GM19023 (cell line): ENCODE measurements at regions not wholly inside any gene's neighbourhood (a gene's known extent, or its start where the extent isn't known, plus 50 kb on each side); places are given as distances from the start of the nearest gene placed in this dataset.
A peak's percentile ranks its signal among the peaks of the same experiment; 100 is the strongest.
"Not testable (repeated sequence)": the region's sequence is repeated elsewhere in the genome, so short reads cannot be mapped to it uniquely, and the experiment has no call there.

Experiments
- ATAC-seq: cut with Tn5 transposase; IDR thresholded peaks from one replicate; pipeline ENCODE4 v1.9.1; 2021; ENCODE audit warnings: mild to moderate bottlenecking, moderate library complexity; ENCODE audit not compliant: unreplicated experiment

DNA sequence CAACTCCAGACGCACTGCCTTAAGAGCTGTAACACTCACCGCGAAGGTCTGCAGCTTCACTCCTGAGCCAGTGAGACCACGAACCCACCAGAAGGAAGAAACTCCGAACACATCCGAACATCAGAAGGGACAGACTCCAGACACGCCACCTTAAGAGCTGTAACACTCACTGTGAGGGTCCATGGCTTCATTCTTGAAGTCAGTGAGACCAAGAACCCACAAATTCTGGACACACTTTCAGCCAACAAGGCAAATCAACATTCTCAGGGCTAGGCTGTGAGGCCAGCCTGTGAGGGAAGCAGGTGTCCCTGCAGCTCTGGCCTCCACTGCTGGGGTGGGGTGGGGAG is 275.3 kb downstream of the ADGRD1 start:
- ATAC-seq: not testable (repeated sequence)

DNA sequence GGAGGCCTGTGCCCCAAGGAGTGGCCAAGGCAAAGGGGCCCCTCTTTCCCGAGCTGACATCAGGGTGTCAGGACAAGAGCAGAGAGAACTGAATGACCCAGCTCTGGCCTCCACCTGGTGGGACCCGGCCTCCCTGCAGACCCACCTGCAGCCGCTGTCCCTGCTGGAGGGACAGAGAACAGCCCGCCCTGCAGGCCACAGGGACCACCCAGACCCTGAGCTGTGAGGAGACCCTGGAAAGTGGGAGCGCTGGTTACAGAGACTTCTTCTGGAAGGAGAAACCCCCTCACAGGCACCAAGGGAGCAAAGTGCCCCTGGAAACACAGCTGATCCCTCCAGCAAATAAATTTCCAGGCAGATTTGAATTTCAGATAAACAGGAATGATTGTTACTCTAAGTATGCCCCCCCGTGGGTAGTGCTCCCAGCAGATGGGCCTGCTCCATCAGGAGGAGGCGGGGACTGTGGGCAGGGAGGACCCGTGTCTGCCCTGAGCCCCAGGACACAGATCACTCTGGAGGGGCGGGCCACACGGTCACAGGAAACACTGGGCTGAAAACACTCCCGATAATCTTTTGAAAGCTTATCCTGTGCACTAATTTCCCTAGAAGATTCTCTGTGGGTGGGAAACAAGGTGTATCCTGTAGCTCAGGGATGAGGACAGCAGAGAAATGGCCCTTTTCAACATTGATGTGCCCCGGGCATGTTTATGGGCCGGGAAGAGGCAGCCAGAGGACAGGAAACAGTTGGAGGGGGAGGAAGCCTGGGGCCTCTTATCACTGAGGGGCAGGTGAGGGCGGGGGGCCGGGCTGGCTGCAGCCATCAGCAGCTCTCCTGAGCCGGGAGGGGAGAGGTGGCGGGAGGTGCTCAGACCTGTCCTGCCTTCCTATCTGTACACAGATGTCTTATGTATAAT is 276.0 kb downstream of the ADGRD1 start:
- ATAC-seq: no peak

DNA sequence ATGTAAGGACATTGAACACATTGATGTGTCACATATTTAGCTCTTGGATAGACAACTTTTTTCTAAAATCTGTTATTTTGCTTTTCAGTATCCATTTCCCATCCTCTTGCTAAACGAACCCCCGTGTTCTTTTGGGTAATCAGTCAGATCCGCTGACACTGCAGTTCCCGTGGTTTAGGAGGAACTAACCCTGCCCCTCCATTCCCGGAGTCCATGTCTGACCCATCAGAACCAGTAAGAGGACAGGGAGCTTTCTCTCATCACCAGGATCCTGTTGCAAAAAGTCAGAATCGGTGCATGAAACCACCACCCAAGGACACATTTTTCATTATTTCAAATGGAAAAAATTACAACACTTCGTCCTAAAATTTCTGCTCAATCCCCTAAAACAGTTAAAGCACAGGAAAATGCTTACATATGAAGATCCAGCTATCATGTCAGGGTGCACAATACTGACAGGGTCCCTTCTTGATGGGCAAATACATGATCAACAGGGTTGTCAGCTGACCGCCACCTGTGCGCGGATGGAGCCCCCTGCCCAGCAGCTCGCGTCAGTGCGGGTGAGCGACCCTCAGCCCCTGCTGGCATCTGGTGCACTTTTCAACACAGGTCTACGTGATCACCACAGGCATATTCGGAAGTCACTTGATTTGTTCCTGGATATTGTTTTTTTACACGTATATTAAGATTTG is 276.8 kb downstream of the ADGRD1 start:
- no peak for ATAC-seq

DNA sequence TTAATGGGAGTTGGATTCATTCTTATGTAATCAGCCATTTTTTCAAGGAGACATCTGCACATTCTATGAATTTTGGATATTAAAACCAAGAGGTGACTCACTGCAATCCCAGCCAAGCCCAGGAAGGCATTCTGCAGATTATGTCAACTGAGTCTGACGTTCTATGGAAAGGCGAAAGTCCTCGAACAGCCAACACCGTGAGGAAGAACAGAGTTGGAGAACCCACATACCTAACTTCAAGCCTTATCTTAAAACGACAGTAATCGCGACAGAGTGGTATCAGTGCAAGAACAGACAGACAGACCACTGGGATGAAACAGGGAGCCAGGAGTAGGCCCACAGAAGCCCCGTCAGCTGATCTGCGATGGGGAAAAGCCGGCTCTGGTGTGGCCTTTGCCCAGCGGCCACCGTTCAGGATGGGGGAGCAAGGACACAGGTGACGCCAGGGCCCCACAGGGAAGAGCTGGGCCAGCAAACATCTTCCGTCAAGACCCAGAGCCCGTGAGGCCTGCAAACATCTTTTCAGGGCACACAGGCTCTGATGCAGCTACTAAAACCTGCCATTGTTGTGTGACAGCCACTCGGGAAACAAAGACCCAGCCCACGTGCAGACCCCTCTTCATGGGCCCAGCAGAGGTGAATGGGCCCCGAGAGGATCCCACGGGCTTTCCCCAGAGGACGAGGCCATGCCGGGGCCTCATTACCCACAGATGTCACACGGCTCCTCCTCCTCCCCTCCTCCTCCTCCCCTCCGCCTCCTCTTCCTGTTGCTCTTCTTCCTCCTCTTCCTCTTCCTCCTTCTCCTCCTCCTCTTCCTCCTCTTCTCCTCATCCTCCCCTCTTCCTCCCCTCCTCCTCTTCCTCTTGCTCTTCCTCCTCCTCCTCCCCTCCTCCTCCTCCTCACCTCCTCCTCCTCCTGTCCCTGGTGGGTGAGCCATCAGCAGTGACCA is 277.6 kb downstream of the ADGRD1 start:
- ATAC-seq: no peak

DNA sequence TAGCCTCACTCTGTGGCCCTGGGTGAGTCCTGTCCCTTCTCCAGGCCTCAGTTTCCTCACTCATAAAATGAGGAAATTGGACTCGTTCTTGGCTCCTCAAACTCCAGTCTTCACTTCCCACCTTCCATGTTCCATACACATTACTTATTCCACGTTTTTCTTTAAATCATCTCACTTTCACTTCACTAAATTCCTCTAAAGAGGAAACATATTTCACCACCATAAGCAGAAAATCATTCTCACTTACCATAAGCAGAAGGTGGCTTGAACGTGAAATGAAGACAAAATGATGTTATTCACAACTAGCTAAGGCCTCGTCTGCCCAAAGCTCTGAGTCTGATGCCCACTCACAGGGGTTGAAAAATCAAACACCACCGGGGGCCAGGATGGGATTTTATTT is 278.3 kb downstream of the ADGRD1 start:
- ATAC-seq: no peak

DNA sequence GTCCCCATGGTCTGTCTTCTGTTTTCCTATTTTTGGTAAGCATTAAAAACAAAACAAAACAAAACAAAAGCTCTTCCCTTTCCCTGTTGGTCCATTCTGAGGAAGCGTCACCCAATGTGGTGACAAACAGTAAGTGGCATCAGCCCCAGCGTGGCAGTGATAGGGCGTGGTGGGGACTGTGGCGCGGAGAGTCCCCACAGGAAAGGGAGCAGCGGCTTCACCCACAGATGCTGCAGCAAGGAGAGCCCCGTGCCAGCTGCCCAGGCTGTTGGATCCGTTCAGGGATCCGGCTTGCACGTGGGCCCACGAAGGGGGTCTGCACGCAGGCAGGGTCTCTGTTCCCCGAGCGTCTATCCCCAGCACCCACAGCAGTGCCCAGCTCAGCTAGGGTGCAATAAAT is 279.2 kb downstream of the ADGRD1 start:
- ATAC-seq: not testable (repeated sequence)

DNA sequence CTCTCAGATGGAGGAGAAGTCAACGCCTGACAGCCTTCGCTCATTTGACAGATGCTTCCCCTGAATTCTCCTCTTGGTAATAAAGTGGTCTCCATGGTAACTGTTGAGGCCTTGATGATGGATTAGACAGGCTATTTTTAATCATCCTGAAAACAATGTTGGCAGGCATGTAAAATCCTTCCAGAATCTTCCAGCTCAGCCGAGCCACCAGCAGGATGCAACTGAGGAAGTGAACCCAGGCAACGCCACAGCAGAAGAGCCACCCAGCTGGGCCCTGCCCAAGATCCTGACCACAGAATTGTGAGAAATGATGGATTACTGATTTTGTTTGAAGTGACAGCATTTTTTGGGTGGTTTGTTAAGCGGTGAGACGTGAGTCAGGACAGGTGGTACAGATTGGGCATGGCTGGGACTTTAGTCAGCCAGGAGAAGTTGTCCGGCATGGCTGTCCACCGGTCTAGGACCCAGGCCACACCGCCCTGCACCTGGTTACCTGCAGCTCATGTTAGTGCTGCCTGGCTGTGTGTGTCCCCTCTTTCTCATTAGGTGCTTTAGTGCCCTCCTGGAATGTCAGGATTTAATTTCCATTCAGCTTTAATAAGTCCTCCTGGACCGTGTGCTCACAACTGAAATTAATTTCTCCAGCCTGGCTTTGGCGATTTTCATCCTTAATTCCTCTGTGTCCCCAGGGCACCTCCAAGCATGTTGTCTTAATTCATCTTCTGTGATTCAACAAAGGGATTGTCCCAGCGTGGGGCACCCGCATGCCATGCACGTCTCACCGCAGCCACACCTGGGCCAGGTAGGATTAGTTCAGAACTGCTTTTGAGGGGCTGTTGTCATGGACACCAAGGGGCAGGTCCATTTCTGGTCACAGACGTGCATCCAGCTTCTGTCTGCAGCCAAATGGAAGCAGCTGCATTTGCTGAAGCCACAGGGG is 280.4 kb downstream of the ADGRD1 start:
- ATAC-seq: not testable (repeated sequence)

DNA sequence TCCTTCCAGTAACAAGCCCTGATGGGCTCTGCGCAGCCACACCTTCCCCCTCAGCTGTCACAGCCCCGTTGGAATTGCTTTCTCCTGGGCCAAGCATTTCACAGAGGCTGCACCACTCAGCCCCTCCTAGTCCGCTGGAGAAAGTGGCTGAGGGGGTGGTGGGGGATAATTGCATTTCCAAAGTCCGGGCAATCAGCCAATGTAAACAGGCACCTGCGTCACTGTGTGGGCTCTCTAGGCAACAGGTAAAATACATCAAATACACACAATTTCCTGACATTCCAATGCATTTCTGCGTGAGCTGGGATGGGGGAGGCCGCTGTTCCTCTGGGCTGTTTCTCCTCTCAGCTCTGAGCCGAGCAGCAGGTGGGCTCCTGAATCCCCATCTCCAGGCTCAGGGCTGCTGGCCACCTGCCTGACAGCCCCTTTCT is 281.1 kb downstream of the ADGRD1 start:
- not testable (repeated sequence) for ATAC-seq

DNA sequence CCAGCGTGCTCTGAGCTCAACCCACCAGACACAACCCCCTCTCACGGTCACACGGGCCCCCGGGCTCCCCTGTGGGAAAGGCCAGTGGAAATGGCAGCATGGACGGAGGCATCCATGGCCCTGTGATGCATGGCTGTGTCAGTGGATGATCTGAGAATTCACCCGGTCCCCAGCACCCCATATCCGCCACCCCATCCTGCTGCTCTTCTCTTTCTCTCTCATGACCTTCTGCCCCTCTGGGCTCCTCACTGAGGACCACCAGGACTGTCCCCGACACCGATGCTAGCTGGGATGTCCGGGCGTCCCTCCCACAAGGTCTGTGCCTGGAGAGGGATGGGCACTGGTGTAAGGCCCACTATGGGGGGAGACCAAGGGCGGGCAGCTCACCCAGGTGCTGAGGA is 282.2 kb downstream of the ADGRD1 start:
- ATAC-seq: no peak

DNA sequence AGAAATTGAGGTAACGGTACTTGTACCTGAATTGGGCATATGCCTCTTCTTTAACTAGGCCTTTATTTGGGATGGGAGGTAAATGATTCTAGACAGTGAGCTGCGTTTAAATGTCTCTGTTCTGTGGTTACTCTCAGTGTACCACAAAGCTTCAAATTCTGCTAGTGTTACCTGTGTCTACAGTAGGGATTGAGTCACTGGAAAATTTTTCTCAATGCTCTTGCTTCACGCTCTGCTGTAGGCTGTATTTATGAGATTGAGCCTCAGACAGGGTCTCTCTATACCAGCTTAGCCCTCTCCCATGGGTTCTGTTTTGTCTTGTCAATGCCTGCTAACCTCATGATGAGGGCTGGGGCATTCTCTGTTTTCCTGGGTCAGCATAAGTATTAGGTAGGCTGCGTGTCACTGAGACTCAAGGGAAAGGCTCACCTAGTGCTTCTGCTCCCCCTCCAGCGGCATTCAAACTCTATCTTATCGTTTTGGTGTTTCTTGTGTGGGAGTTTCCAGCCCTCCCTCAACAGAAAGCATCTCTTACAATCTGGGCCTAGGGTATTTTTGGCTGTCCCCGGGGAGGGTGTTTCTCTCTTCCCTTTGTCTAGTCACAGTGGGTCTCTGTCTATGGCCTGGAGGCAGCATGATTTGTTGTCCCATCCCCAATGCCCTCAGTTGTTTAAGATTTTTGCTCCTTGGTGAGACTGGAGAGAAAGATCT is 285.8 kb downstream of the ADGRD1 start:
- ATAC-seq: peak; percentile 74

DNA sequence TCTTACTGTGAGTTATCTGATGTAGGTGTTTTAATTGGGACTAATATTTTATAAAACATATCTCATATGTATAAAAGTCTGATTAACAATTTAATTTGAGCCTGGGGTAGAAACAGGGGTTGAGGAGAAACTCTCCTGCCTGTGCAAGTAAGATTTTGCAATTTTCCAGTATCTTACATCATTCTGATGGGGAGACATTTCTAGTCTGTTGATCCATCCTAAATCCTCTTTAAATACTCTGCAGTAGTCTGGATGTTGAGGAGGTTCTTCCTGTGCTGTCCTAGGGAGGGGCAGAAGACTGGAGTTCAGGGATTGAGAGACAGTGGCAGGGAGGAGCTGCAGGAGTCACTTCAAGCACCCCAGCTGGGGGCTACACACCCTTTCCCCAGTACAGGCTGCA is 287.8 kb downstream of the ADGRD1 start:
- ATAC-seq: no peak

DNA sequence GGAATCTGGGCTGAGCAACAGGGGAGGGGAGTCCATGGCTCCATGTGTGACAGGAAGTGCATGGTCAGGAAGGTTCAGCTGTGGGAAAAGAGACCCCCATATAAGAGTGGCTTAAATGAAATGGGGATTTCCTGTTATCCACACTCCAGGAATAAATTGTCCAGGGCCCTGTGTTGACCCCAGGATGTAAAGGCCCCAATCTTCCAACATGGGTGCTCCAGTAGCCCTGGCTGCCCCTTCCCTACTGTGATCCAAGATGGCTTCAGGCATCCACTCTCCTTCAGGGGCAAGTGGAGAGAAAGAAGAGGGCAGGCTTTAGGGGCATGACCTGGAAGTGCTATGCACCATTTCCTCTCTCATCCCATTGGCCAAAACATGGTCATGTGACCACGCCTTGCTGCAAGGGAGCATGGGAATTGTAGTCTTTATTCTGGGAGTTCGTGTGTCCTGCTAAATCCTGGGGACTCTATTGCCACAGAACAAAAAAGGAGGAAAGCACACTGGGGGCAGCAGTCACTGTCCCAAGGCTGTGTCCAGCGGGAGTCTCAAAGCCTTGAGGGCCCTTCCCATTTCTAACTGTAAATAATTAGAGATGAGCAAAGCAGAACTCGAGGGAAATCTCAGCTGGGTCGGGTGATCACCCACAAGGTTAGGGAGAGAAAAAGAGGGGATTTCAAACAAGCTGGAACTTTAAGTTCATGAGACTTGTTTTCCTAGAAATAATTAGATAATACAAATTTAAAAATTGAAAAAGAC is 289.2 kb downstream of the ADGRD1 start:
- ATAC-seq: no peak

DNA sequence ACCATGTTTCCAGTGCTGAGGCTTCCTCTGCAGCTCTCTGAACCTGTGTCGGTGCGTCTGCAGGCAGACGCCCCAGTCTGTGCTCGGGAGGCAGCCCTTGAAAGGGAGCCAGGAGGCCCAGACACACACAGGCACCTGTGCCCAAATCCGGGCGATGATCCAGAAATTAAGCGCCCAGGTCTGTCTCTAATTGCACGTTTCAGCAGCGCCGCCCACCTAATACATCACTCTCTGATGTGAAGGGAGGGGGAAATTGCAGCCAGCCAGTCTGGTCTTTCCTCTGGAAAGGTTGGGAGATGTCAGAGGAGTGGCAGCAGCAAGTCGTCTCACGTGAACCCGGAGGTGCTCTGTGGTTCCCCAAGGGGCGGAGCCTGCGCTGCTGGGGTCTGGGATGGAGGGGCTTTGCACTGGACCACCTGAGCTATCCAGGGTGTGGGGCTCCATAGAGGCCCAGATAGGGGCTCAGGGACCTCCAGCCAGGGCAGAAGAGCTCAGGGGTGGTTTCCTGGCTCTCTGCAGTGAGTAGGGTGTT is 290.5 kb downstream of the ADGRD1 start:
- ATAC-seq: not testable (repeated sequence)

DNA sequence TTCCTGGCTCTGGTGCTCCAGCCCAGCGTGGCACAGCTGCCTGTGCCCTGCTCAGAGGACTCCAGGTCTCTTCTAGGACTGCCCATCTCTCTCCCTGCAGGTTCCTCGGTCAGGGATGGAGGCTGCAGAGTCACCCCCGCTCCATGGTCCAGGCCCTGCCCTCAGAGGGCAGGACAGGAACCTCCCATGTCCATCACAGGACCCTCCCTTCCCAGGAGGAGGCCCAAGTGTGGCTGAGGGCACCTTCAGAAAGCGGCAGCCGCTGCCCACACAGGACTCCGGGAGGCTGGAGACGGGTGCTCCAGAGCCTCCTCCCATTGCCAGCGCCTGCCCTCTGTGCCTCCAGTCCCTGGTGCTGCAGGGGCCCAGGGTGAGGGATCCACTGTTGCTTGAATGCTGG is 291.5 kb downstream of the ADGRD1 start:
- not testable (repeated sequence) for ATAC-seq

DNA sequence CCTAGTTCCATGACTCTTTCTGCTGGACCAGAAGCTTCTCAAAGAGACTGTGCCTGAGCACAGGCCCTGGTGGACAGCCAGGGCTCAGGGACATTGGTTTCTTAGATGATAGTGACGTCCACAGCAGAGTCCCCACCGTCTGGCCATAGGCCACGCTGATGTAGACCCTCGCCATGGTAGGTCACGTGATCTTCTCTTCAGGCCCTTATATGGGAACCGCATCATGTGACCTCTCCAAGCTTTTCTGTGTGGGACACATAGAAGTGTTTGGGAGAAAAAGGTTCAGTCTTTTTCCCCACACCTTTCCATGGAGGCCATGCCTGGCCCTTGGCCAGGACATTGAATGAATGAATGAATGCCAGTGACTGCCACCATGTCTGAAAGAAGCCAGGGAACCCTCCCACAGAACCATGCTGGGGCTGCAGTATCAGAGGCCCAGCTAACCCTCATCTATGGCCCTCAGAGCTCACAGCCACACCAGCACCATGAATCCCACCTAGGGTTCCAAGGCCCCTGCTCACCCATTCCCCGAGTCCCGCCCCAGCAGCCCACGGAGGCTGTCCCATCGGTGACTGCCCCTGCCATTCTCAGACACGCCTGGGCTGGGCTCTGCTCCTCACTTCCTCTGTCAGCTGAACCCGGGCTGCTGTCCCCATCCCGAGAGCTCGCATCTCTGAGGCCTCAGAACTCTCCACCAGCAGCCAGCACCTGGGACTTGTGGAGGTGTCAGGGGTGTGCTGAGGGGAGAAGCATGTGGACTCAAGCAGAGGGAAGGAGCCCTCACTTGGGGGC is 292.1 kb downstream of the ADGRD1 start:
- no peak for ATAC-seq

DNA sequence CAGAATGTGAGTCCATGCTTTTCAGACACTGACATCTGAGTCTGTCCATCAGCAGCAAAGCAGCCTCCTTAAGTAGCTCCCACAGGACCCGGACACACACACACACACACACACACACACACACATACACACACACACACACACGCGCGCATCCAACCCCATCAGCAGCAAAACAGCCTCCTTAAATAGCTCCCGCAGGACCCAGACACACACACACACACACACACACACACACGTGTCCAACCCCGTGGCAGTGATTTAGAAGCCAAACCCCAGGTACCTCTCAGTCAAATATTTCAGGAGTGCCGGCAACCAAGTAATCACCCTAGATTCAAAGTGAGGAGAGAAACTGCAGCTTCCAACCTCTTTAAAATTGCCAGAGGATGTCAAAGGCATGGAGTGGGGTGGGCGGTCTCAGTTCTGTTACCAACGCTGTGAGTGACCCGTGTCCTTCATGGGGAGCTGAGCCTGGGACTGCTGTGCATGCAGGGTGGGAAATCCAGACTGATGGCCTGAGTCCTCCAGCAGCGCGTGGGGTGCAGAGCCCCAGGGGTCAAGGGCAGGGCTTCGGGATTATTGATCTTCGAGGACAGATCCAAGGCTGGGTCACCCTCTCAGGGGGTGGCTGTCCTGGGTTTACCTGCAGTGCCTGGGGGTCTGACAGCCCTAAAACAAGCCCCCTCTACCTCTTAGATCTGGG is 293.5 kb downstream of the ADGRD1 start:
- not testable (repeated sequence) for ATAC-seq

DNA sequence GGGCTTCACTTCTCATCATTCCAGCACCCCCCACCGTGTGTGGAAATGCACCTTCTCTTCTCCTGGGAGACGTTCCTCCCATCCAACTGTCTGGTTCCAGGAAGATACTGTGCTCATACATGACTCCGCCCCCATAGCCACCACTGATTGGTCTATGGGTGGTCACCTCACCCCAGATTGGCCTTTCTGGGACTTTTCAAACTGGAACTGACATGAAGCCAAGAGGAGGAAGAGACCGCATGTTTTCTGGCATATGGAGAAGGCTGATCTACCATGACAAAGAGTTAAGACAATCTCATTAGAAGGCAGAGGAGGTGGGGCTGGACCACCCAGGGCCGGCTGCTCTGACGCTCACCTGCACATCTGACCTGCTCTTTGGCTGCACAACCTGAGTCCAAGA is 294.2 kb downstream of the ADGRD1 start:
- ATAC-seq: not testable (repeated sequence)
